Endothelial cell of umbilical vein (primary cell): ENCODE measurements at regions not wholly inside any gene's neighbourhood (a gene's known extent, or its start where the extent isn't known, plus 50 kb on each side); places are given as distances from the start of the nearest gene placed in this dataset.

Experiments
- CTCF ChIP-seq, 2 donors: IDR thresholded peaks; 1 replicate in 1 of 2; 2 replicates in 1 of 2; pipeline ENCODE4 v1.5.1; 2011; ENCODE audit warnings: low read length in 2 of 2, mild to moderate bottlenecking in 2 of 2, moderate library complexity in 2 of 2, control low read depth in 1 of 2, inconsistent platforms in 1 of 2, low read depth in 1 of 2; ENCODE audit not compliant: insufficient read depth in 1 of 2; ENCODE audit errors: extremely low read depth in 1 of 2
- EZH2 ChIP-seq: IDR thresholded peaks from 2 replicates; pipeline ENCODE4 v1.6.1; 2012; ENCODE audit warnings: borderline replicate concordance, low read depth, mild to moderate bottlenecking, moderate library complexity, low read length, inconsistent platforms; ENCODE audit not compliant: severe bottlenecking
- JUN ChIP-seq: IDR thresholded peaks from 2 replicates; pipeline ENCODE4 v1.6.1; 2011; ENCODE audit warnings: borderline replicate concordance, low read depth; ENCODE audit not compliant: insufficient read length, insufficient read depth
- MAX ChIP-seq: IDR thresholded peaks from 2 replicates; pipeline ENCODE4 v1.6.1; 2011; ENCODE audit not compliant: insufficient read depth, insufficient read length
- MYC ChIP-seq: IDR thresholded peaks from one replicate; pipeline ENCODE4 v1.6.1; 2011; ENCODE audit warnings: mild to moderate bottlenecking, low read depth, low read length
- POLR2A ChIP-seq: IDR thresholded peaks from 2 replicates; pipeline ENCODE4 v1.6.1; 2012; ENCODE audit warnings: low read depth, mild to moderate bottlenecking, control low read depth, low read length

- TF ChIP-seq CTCF (IDR thresholded peaks at IDR 0.05; ENCODE audit: extremely low read depth in 1 of 2, insufficient read depth in 1 of 2, low read depth in 1 of 2, low read length in 2 of 2) (no peak), MAX (no peak), EZH2 (no peak), POLR2A (no peak), MYC (no peak), JUN (no peak)
These were observed 157.0 kb downstream of the ZFP64 start for GRCh38 chr20:52034581-52034980.
